HG02852 (cell line): ENCODE measurements at regions not wholly inside any gene's neighbourhood (a gene's known extent, or its start where the extent isn't known, plus 50 kb on each side); places are given as distances from the start of the nearest gene placed in this dataset.

Experiments
- ATAC-seq: cut with Tn5 transposase; IDR thresholded peaks from one replicate; pipeline ENCODE4 v1.9.1; 2021; ENCODE audit warnings: mild to moderate bottlenecking, moderate library complexity; ENCODE audit not compliant: unreplicated experiment

- no peak for ATAC-seq
Measured at GRCh38 chr7:16320099-16320660, 101.2 kb downstream of the CRPPA start.

GRCh38 chr7:16318989-16319915 is 102.1 kb downstream of the CRPPA start:
- ATAC-seq: no peak

- ATAC-seq: no peak
Measured at GRCh38 chr7:16318463-16318862, 102.9 kb downstream of the CRPPA start.

GRCh38 chr7:16317406-16317805 is 103.9 kb downstream of the CRPPA start:
- ATAC-seq: no peak

- ATAC-seq: no peak
Measured at GRCh38 chr7:16315280-16315679, 106.1 kb downstream of the CRPPA start.

- no peak for ATAC-seq
Measured at GRCh38 chr7:16309129-16309528, 112.2 kb downstream of the CRPPA start.

- no peak for ATAC-seq
Measured at GRCh38 chr7:16301291-16301690, 120.0 kb downstream of the CRPPA start.

GRCh38 chr7:16300361-16300895 is 120.9 kb downstream of the CRPPA start:
- no peak for ATAC-seq

GRCh38 chr7:16299853-16300252 is 121.5 kb downstream of the CRPPA start:
- no peak for ATAC-seq

GRCh38 chr7:16298221-16298620 is 123.1 kb downstream of the CRPPA start:
- ATAC-seq: no peak

- ATAC-seq: no peak
Measured at GRCh38 chr7:16295558-16295957, 125.8 kb downstream of the CRPPA start.

- ATAC-seq: no peak
Measured at GRCh38 chr7:16293669-16294425, 127.5 kb downstream of the CRPPA start.

GRCh38 chr7:16284581-16284980 is 136.8 kb downstream of the CRPPA start:
- no peak for ATAC-seq

- ATAC-seq: no peak
Measured at GRCh38 chr7:16278167-16278787, 143.1 kb downstream of the CRPPA start.

- ATAC-seq: no peak
Measured at GRCh38 chr7:16271990-16272665, 149.2 kb downstream of the CRPPA start.

GRCh38 chr7:16271355-16271915 is 149.9 kb downstream of the CRPPA start:
- ATAC-seq: no peak

- ATAC-seq: no peak
Measured at GRCh38 chr7:16270844-16271243, 150.5 kb downstream of the CRPPA start.

GRCh38 chr7:16268821-16269768 is 152.2 kb downstream of the CRPPA start:
- ATAC-seq: no peak
